ENCODE measurements at regions not wholly inside any gene's neighbourhood (a gene's known extent, or its start where the extent isn't known, plus 50 kb on each side); places are given as distances from the start of the nearest gene placed in this dataset.

DNA sequence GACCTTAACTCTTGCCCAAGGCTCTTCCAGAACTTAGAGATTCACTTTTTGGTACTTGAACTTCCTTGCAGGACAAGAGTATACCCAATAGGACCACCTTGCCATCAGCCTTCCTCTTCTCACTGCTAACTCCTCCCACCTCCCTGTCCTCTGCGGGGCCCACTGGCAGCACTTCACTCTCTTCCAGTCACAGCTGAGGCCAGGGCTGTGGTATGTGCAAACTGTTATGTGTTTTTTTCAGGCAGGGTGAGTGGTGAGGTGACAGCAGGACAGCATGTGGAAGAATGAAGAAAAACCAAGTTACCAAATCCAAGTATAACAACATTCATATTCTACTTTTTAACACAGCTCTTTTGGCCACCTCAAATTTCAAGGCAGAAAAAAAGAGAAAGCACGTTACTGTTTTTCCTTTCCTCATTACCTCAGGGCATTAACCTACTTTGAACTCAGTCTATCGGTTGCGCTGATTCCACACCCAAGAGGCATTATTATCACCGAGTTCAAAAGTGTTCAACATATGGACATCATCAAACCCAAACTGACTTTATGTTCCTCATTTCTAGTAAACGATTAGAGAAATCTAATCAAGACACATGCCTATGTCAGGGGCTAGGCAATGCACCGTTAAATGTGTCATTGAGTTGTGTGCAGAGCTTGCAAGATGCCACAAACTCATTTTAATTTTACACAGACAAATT is 605.2 kb upstream of the SYT4 start:
- DNase-seq (ENCODE audit: low spot score): no peak

- DNase-seq (ENCODE audit: low spot score): no peak
Observed at GRCh38 chr18:43883886-43884285, 606.6 kb upstream of the SYT4 start.

GRCh38 chr18:43886341-43886740 is 609.1 kb upstream of the SYT4 start:
- no peak for DNase-seq (ENCODE audit: low spot score)

DNA sequence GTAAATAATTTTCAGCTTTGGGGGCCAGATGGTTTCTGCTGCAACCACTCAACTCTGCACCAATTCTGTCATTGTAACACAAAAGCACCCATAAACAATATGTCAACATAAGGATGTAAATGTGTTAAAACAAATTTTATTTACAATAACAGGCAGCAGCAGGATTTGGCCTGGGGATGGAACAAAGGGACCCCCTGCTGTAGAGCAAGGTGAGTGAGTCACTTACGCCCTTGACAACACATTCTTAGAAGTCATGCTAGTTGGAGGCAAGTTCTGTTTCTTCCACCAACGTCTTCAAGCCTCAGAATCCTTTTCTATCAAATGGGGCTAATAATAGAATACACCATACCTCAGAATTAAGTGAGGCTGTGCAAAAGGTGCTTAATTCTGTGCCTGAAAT is 610.2 kb upstream of the SYT4 start:
- no peak for DNase-seq (ENCODE audit: low spot score)

GRCh38 chr18:43888598-43888997 is 611.3 kb upstream of the SYT4 start:
- DNase-seq (ENCODE audit: low spot score): no peak

- DNase-seq (ENCODE audit: low spot score): no peak
Observed at GRCh38 chr18:43893001-43893637, 615.8 kb upstream of the SYT4 start.

DNA sequence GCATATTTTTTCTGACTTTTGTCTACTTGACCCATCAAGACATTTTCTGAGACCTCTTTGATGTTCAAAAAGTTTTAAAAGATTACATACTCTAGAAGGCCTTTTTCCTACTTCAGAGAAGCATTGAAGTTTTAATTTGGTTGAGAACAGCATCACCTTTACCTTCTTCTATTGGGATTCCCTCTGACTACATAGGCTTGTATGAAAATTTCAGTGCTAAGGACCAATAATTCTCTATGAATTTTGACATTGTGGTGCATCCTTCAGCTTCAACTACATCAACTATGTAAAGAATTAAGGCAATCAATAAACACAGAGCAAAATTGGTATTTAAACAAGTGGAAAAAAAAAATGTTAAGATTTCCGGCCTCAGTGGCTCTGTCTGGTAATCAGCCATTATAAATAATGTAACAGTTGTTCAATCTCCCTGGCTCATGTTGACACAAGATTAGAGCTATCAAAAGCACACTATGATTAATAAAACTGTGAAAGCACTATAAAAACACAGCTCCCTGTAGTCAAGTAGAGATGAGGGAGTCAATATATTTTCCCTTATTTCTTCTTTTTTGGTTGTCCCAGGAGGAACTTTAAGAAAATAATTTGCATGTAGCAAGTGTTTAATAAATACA is 627.0 kb upstream of the SYT4 start:
- no peak for DNase-seq (ENCODE audit: low spot score)

- DNase-seq (ENCODE audit: low spot score): no peak
Observed at GRCh38 chr18:43914018-43914417, 636.7 kb upstream of the SYT4 start.

DNA sequence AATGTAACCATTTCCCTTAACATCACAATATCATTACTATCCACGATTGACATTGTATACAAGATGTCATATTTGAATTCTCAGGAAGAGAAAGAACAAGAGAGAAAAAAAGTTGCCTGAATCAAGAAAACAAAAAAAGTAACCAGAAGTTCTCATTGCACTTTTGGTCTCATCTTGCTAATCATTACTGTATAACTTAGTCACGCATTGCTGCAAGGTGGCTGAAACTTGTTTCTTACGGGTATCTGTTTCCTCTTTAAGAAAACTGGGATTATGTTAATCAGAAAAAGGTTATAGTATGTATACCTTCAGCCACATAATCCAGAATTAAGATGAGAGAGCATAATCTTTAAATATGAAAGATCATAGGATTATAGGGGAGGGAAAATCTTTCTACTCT is 639.7 kb upstream of the SYT4 start:
- no peak for DNase-seq (ENCODE audit: low spot score)

DNA sequence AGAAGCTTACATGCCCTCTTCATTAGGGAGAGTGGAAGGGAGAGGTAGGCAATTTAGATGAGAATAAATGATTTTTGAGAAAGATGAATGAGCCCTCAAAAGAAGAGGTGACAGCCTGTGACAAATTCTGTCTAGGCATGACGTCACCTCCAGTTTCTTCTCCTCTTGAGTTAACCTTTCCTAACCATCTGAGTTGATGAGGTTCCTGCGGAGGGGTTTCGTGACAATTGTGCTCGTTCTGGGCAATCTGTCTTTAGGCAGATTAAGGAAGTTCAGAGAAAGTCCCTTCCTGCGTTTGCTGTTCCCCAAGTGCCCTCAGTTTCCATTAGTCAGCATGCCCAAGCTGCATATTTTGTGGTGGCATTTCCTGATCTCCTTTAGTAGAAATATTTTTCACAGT is 640.2 kb upstream of the SYT4 start:
- no peak for DNase-seq (ENCODE audit: low spot score)

DNA sequence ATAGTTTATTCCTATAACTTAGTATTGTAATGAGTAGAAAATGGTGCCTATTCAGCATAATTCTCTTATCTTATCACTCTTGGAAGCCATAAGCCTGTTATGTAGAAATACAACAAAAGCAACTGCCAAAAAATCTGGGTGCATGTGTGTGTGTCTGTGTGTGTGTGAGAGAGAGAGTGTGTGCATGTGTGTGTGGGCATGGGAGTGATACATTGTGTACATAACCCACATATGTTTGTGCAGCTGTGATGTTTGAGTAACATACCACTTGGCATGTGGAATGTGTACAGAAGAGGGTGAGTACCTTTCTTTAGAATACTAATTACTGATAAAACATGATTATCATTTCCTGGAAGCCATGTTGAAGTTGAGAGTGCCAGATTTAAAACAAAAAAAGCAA is 642.3 kb upstream of the SYT4 start:
- no peak for DNase-seq (ENCODE audit: low spot score)

- no peak for DNase-seq (ENCODE audit: low spot score)
Observed at GRCh38 chr18:43931439-43931838, 654.1 kb upstream of the SYT4 start.

GRCh38 chr18:43932140-43932539 is 654.9 kb upstream of the SYT4 start:
- no peak for DNase-seq (ENCODE audit: low spot score)

DNA sequence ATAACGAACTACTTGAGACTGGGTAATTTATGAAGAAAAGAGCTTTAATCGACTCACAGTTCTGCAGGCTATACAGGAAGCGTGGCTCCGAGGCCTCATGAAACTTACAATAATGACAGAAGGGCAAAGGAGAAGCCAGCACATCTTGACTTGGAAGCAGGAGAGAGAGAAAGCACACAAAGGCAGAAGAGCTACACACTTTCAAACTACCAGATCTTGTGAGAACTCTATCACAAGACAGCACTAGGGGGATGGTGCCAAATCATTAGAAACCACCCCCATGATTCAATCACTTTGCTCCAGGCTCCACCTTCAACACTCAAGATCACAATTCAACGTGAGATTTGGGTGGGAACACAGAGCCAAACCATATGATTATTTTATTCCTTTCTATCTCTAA is 655.9 kb upstream of the SYT4 start:
- DNase-seq (ENCODE audit: low spot score): no peak

- DNase-seq (ENCODE audit: low spot score): no peak
Observed at GRCh38 chr18:43934322-43934721, 657.0 kb upstream of the SYT4 start.

- DNase-seq (ENCODE audit: low spot score): no peak
Observed at GRCh38 chr18:43934781-43935471, 657.6 kb upstream of the SYT4 start.

GRCh38 chr18:43936176-43936575 is 658.9 kb upstream of the SYT4 start:
- DNase-seq (ENCODE audit: low spot score): no peak

DNA sequence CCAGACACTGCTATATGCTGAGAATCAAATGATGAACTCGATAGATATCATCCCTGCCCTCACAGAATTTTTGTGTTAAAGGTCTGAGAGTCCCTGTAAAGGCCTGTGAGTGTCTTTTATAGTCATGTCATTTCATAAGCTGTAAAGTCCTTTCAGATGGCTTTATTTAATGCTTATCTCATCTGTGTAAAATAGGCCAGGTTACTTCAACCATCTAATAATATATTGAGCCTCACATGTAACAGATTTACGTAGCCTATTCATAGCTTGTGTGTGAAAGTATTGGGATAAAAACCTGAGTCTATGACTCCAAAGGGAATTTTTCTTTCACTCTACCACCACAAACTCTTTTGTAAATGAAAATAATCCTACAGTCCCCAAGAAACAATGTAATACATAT is 672.0 kb upstream of the SYT4 start:
- no peak for DNase-seq (ENCODE audit: low spot score)

DNA sequence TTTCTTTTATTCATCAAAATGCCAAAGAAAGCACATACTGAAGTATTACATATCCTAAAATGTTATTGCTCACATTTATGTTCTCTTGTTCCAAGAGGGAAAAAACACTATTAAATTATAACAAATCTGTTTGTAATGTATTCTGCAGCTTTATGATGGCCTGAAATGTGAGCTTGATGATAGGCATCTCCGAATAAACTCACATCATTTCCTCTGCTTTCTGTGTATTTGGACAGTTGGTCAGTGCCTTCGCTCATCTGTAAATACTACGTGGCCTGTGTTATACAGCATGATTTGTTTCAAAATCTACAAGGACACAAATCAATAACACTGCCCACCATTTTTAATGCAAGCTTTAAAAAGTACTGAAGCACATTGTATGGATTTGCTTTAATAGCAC is 672.8 kb upstream of the SYT4 start:
- no peak for DNase-seq (ENCODE audit: low spot score)

GRCh38 chr18:43952398-43952797 is 675.1 kb upstream of the SYT4 start:
- DNase-seq (ENCODE audit: low spot score): no peak

- no peak for DNase-seq (ENCODE audit: low spot score)
Observed at GRCh38 chr18:43961722-43962121, 684.4 kb upstream of the SYT4 start.

GRCh38 chr18:43964666-43965065 is 687.4 kb upstream of the SYT4 start:
- no peak for DNase-seq (ENCODE audit: low spot score)

- no peak for DNase-seq (ENCODE audit: low spot score)
Observed at GRCh38 chr18:43965691-43966090, 688.4 kb upstream of the SYT4 start.
